Fibroblast of skin of right biceps (primary cell): ENCODE measurements at regions not wholly inside any gene's neighbourhood (a gene's known extent, or its start where the extent isn't known, plus 50 kb on each side); places are given as distances from the start of the nearest gene placed in this dataset.

Experiments
- DNase-seq: peaks from one replicate; pipeline ENCODE4 v3.0.0-alpha.2; 2013

- no peak for DNase-seq
These were observed 50.0 kb upstream of the CLDN5 start for GRCh38 chr22:19574247-19574646.

GRCh38 chr22:19576460-19577421 is 52.5 kb upstream of the CLDN5 start:
- peak; percentile 33 for DNase-seq

- no peak for DNase-seq
These were observed 53.3 kb upstream of the CLDN5 start for GRCh38 chr22:19577422-19577966.

- no peak for DNase-seq
These were observed 54.2 kb upstream of the CLDN5 start for GRCh38 chr22:19578180-19579004.

GRCh38 chr22:19579115-19579811 is 55.1 kb upstream of the CLDN5 start:
- no peak for DNase-seq

GRCh38 chr22:19579880-19580279 is 55.7 kb upstream of the CLDN5 start:
- no peak for DNase-seq

- DNase-seq: no peak
These were observed 56.2 kb upstream of the CLDN5 start for GRCh38 chr22:19580291-19580890.

- no peak for DNase-seq
These were observed 58.0 kb upstream of the CLDN5 start for GRCh38 chr22:19582033-19582693.

GRCh38 chr22:19586922-19587684 is 62.9 kb upstream of the CLDN5 start:
- DNase-seq: no peak

- no peak for DNase-seq
These were observed 66.5 kb upstream of the CLDN5 start for GRCh38 chr22:19590696-19591095.

- DNase-seq: no peak
These were observed 67.4 kb upstream of the CLDN5 start for GRCh38 chr22:19591568-19591967.

- no peak for DNase-seq
These were observed 68.3 kb upstream of the CLDN5 start for GRCh38 chr22:19592464-19592863.

GRCh38 chr22:19593991-19594569 is 69.9 kb upstream of the CLDN5 start:
- DNase-seq: no peak

- no peak for DNase-seq
These were observed 71.3 kb upstream of the CLDN5 start for GRCh38 chr22:19595532-19595931.

- no peak for DNase-seq
These were observed 72.6 kb upstream of the CLDN5 start for GRCh38 chr22:19596680-19597398.

GRCh38 chr22:19597399-19597735 is 73.2 kb upstream of the CLDN5 start:
- no peak for DNase-seq

GRCh38 chr22:19598054-19598855 is 74.0 kb upstream of the CLDN5 start:
- no peak for DNase-seq

- no peak for DNase-seq
These were observed 74.8 kb upstream of the CLDN5 start for GRCh38 chr22:19599004-19599403.

- DNase-seq: no peak
These were observed 75.5 kb upstream of the CLDN5 start for GRCh38 chr22:19599626-19600243.
